PC-3 (cell line): ENCODE measurements at regions not wholly inside any gene's neighbourhood (a gene's known extent, or its start where the extent isn't known, plus 50 kb on each side); places are given as distances from the start of the nearest gene placed in this dataset.

ENCODE experiments used
- CTCF ChIP-seq: fragments of 300-600 bp; sonication (generic); conservative IDR thresholded peaks from 2 replicates; pipeline ENCODE4 v1.5.1; 2017; ENCODE audit warnings: antibody characterized with exemption, low read depth, mild to moderate bottlenecking, low read length
- EZH2 ChIP-seq: fragments of 300-600 bp; sonication (generic); IDR thresholded peaks from one replicate; pipeline ENCODE4 v1.6.1; 2017; ENCODE audit warnings: antibody characterized with exemption, mild to moderate bottlenecking, low read length; ENCODE audit not compliant: unreplicated experiment

GRCh38 chr10:85542152-85542551 lies 824.4 kb downstream of the GRID1 start:
- TF ChIP-seq CTCF (no peak), EZH2 (no peak)
